Upper lobe of right lung (tissue), 1 donor: ENCODE measurements at regions not wholly inside any gene's neighbourhood (a gene's known extent, or its start where the extent isn't known, plus 50 kb on each side); places are given as distances from the start of the nearest gene placed in this dataset.
A peak's percentile ranks its signal among the peaks of the same experiment; 100 is the strongest.

Experiments
- ATAC-seq: fragments of 200-7000 bp; cut with Tn5 transposase; one replicate; pipeline ENCODE4 v1.9.1; 2020; ENCODE audit warnings: mild to moderate bottlenecking, moderate library complexity
- DNase-seq: peaks from one replicate; pipeline ENCODE4 v3.0.0-alpha.2; 2020
- H3K27ac ChIP-seq: fragments of 200-600 bp; one replicate; pipeline ENCODE4 v1.8.0; 2022
- H3K27me3 ChIP-seq: fragments of 200-600 bp; one replicate; pipeline ENCODE4 v1.8.0; 2022; ENCODE audit warnings: mild to moderate bottlenecking
- H3K36me3 ChIP-seq: fragments of 200-600 bp; one replicate; pipeline ENCODE4 v1.8.0; 2022
- H3K4me1 ChIP-seq: fragments of 200-600 bp; one replicate; pipeline ENCODE4 v1.8.0; 2022
- H3K4me3 ChIP-seq: fragments of 200-600 bp; one replicate; pipeline ENCODE4 v1.8.0; 2022; ENCODE audit warnings: mild to moderate bottlenecking
- H3K9me3 ChIP-seq: fragments of 200-600 bp; one replicate; pipeline ENCODE4 v1.8.0; 2022
- CTCF ChIP-seq: fragments of 200-600 bp; IDR thresholded peaks from one replicate; pipeline ENCODE4 v1.8.0; 2022; ENCODE audit warnings: antibody characterized with exemption
- intact Hi-C: fragments of 100-400 bp; cut with DNase I; formaldehyde crosslinking; loops from one replicate; pipeline ENCODE4 v1.11.0; 2022
- donor health status: DM: no; HTN: yes; CAD: no; lungs with severe emphysema.

- H3K27ac ChIP-seq, result no peak overlapping the region
- intact Hi-C loops, result no loop called here
- no peaks in the 10 kb centered on the region for H3K27me3 ChIP-seq
- DNase-seq (no peak), ATAC-seq (peak; percentile 57)
- H3K36me3 ChIP-seq, result no peaks in the 10 kb centered on the region
- peaks cover 10% of the 10 kb centered on the region for H3K9me3 ChIP-seq
- H3K4me1 ChIP-seq, result no peaks in the 10 kb centered on the region
- TF ChIP-seq CTCF, result no peak
- no peak overlapping the region for H3K4me3 ChIP-seq
Measured at GRCh38 chr3:159413319-159413718, 575.3 kb upstream of the IL12A start.

GRCh38 chr3:159416856-159417255 lies 571.8 kb upstream of the IL12A start:
- Histone ChIP-seq H3K4me3 (no peak overlapping the region), H3K36me3 (no peaks in the 10 kb centered on the region), H3K27ac (no peak overlapping the region), H3K4me1 (no peaks in the 10 kb centered on the region), H3K9me3 (no peaks in the 10 kb centered on the region), H3K27me3 (no peaks in the 10 kb centered on the region)
- ATAC-seq (no peak), DNase-seq (no peak)
- intact Hi-C loops, result no loop called here
- TF ChIP-seq CTCF, result no peak

GRCh38 chr3:159417761-159418160 lies 570.9 kb upstream of the IL12A start:
- no peak for DNase-seq

GRCh38 chr3:159418571-159419526 lies 569.8 kb upstream of the IL12A start:
- intact Hi-C loops, result no loop called here
- Histone ChIP-seq H3K4me1 (no peaks in the 10 kb centered on the region), H3K27me3 (no peaks in the 10 kb centered on the region), H3K4me3 (no peak overlapping the region), H3K36me3 (no peaks in the 10 kb centered on the region), H3K27ac (no peak overlapping the region), H3K9me3 (no peaks in the 10 kb centered on the region)
- DNase-seq (no peak), ATAC-seq (peak; percentile 64)
- TF ChIP-seq CTCF, result no peak

More at GRCh38 chr3:159417761-159418160, 570.9 kb upstream of the IL12A start:
- Histone ChIP-seq H3K27me3 (no peaks in the 10 kb centered on the region), H3K4me3 (no peak overlapping the region), H3K9me3 (no peaks in the 10 kb centered on the region), H3K36me3 (no peaks in the 10 kb centered on the region), H3K27ac (no peak overlapping the region), H3K4me1 (no peaks in the 10 kb centered on the region)
- intact Hi-C loops, result no loop called here
- TF ChIP-seq CTCF, result no peak
- no peak for ATAC-seq

GRCh38 chr3:159429702-159430101 lies 558.9 kb upstream of the IL12A start:
- DNase-seq, result no peak
- ATAC-seq, result no peak

More at GRCh38 chr3:159429702-159430101, 558.9 kb upstream of the IL12A start:
- Histone ChIP-seq H3K36me3 (no peaks in the 10 kb centered on the region), H3K4me1 (no peaks in the 10 kb centered on the region), H3K9me3 (no peaks in the 10 kb centered on the region), H3K4me3 (no peak overlapping the region), H3K27ac (no peak overlapping the region), H3K27me3 (no peaks in the 10 kb centered on the region)
- TF ChIP-seq CTCF, result no peak
- intact Hi-C loops, result no loop called here
